ENCODE measurements at regions not wholly inside any gene's neighbourhood (a gene's known extent, or its start where the extent isn't known, plus 50 kb on each side); places are given as distances from the start of the nearest gene placed in this dataset.

DNA sequence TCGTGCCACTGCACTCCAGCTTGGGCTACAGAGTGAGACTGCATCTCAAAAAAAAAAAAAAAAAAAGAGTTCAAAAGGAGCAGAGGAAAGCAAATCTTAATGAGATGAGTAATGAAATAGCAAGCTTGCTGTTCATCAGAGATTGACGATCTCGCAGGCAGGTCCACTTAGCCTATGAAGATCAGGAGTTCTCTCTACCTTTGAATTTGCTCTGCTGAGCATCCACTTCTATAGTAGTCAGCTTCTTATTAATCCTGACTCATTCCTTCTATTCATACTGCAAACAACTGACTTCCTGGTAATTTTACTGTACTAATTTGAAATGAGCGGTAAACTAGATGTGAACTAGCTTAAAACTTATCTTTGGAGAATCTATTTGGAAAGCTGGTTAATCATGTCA lies 1014.6 kb downstream of the GATA3 start:
- Histone ChIP-seq H3K4me3 (ENCODE audit: low read length) (no peak overlapping the region), H3K36me3 (ENCODE audit: control insufficient read depth, insufficient read depth, low read length) (no peaks in the 10 kb centered on the region), H3K4me1 (ENCODE audit: control insufficient read depth, insufficient read depth, low read length) (no peaks in the 10 kb centered on the region), H3K27ac (ENCODE audit: low read length) (no peak overlapping the region), H3K27me3 (ENCODE audit: control insufficient read depth, insufficient read depth, low read length) (no peaks in the 10 kb centered on the region), H3K9me3 (ENCODE audit: control insufficient read depth, insufficient read depth, low read length) (no peaks in the 10 kb centered on the region)
- no peak for DNase-seq (ENCODE audit: low read depth, low spot score)
- no CpG with 5 or more reads among the region's 4 CpGs for WGBS (ENCODE audit: insufficient coverage, insufficient read length)

DNA sequence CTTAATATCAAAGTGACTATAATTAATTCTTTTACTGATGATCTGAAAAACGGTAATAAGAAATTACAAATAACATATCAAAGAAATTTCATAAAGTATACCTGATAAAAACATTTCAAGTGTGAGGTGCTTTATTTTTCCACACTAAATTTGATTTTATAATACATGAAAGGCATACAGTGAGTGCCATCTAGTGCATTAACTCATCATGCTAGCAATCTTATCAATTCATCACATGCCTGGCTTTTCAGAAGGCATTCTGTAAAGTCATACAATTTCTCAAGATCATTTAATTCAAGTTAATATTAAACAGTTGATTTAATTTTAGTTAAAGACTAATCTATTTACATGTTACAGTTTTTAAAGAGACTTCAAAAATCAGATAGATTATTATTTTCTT lies 1020.9 kb downstream of the GATA3 start:
- WGBS (ENCODE audit: insufficient coverage, insufficient read length): no CpG with 5 or more reads among the region's 1 CpG
- Histone ChIP-seq H3K27ac (ENCODE audit: low read length) (no peak overlapping the region), H3K4me3 (ENCODE audit: low read length) (no peak overlapping the region), H3K36me3 (ENCODE audit: control insufficient read depth, insufficient read depth, low read length) (no peaks in the 10 kb centered on the region), H3K27me3 (ENCODE audit: control insufficient read depth, insufficient read depth, low read length) (no peaks in the 10 kb centered on the region), H3K4me1 (ENCODE audit: control insufficient read depth, insufficient read depth, low read length) (no peaks in the 10 kb centered on the region), H3K9me3 (ENCODE audit: control insufficient read depth, insufficient read depth, low read length) (no peaks in the 10 kb centered on the region)
- DNase-seq (ENCODE audit: low read depth, low spot score): no peak

DNA sequence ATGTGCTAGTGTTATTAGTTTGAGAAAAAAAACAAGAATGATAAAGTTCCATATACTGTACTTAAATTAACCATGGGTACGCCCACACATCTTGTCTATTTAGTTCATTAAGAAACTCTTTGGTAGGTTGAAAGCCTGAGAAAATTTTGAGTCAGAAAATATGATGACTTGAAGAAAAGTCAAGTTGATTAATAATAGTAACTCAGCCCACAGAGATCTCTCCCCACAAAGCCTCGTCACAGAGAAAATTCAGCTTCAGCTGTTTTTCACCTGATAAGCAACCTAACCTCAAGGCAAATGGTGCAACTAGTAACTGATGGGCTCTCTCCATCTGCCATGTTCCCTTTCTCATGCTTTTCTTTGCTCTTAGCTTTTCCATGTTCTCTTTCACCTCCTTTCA lies 1021.6 kb downstream of the GATA3 start:
- Histone ChIP-seq H3K4me1 (ENCODE audit: control insufficient read depth, insufficient read depth, low read length) (no peaks in the 10 kb centered on the region), H3K4me3 (ENCODE audit: low read length) (no peak overlapping the region), H3K27ac (ENCODE audit: low read length) (no peak overlapping the region), H3K36me3 (ENCODE audit: control insufficient read depth, insufficient read depth, low read length) (no peaks in the 10 kb centered on the region), H3K27me3 (ENCODE audit: control insufficient read depth, insufficient read depth, low read length) (no peaks in the 10 kb centered on the region), H3K9me3 (ENCODE audit: control insufficient read depth, insufficient read depth, low read length) (no peaks in the 10 kb centered on the region)
- WGBS (ENCODE audit: insufficient coverage, insufficient read length): no CpG with 5 or more reads among the region's 2 CpGs
- DNase-seq (ENCODE audit: low read depth, low spot score): no peak

DNA sequence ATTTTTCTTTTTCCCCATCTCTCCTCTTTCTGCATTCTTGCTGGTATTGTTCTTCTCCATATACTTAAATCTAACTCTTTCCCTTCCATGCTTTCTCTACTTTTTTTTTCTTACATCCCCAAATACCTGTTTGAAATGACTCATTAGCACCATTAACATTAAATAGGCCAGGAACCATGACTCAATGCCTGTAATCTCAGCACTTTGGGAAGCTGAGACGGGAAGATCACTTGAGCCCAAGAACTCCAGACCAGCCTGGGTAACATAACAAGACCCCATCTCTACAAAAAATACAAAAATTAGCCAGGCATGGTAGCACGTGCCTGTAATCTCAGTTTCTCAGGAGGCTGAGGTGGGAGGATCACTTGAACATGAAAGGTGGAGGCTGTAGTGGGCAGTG lies 1026.8 kb downstream of the GATA3 start:
- no peak for DNase-seq (ENCODE audit: low read depth, low spot score)
- Histone ChIP-seq H3K27ac (ENCODE audit: low read length) (no peak overlapping the region), H3K27me3 (ENCODE audit: control insufficient read depth, insufficient read depth, low read length) (no peaks in the 10 kb centered on the region), H3K9me3 (ENCODE audit: control insufficient read depth, insufficient read depth, low read length) (no peaks in the 10 kb centered on the region), H3K36me3 (ENCODE audit: control insufficient read depth, insufficient read depth, low read length) (no peaks in the 10 kb centered on the region), H3K4me1 (ENCODE audit: control insufficient read depth, insufficient read depth, low read length) (no peaks in the 10 kb centered on the region), H3K4me3 (ENCODE audit: low read length) (no peak overlapping the region)
- no CpG with 5 or more reads among the region's 2 CpGs for WGBS (ENCODE audit: insufficient coverage, insufficient read length)

DNA sequence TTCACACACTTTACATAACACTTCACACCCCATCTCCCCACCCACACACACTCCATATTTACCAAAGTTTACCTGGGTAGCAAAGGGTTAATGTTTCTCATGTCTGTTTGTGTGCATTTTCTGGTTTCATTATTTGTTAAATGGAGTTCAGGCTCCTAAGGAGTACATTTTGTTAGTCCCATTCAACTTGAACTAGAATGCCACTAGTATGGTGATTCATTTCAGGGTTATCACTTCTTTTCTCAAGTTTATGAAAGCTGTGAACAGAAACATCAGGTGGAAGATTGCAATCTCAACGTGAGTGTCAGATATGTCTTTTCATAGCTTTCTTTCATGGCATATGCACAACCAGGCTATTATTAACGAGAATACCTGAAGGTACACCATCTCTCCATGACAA lies 1027.5 kb downstream of the GATA3 start:
- WGBS (ENCODE audit: insufficient coverage, insufficient read length): no CpG with 5 or more reads among the region's 2 CpGs
- DNase-seq (ENCODE audit: low read depth, low spot score): no peak
- Histone ChIP-seq H3K27ac (ENCODE audit: low read length) (no peak overlapping the region), H3K9me3 (ENCODE audit: control insufficient read depth, insufficient read depth, low read length) (no peaks in the 10 kb centered on the region), H3K36me3 (ENCODE audit: control insufficient read depth, insufficient read depth, low read length) (no peaks in the 10 kb centered on the region), H3K4me1 (ENCODE audit: control insufficient read depth, insufficient read depth, low read length) (no peaks in the 10 kb centered on the region), H3K4me3 (ENCODE audit: low read length) (no peak overlapping the region), H3K27me3 (ENCODE audit: control insufficient read depth, insufficient read depth, low read length) (no peaks in the 10 kb centered on the region)

DNA sequence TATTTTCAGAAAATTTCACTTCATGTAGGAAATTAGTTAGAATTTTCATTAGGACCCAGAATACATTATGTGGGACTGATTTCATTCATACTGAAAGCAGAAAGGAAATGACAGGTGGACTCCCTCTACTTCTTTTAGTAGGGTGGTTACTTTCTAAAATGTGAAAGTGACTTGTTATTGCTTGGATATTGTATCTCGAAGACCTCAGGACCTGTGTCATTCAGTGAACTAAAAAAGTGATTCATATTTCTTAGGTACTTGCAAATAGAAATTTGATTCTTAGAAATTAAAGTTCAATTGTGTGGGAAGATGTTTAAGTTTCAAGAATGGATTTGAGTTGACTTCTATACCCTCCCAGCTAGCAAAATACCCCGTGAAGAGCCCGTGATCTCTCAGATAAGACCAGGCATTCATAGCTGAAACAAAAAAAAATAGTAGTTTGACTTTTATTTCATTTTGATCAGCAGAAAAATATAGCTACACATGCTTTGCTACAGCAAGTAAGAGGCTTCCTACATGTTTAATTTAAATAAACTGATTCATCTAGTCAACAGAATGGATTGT lies 1037.1 kb downstream of the GATA3 start:
- H3K27ac ChIP-seq (ENCODE audit: low read length): no peak overlapping the region
- DNase-seq (ENCODE audit: low read depth, low spot score): no peak
- no peaks in the 10 kb centered on the region for H3K36me3 ChIP-seq (ENCODE audit: control insufficient read depth, insufficient read depth, low read length)
- WGBS (ENCODE audit: insufficient coverage, insufficient read length): no CpG with 5 or more reads among the region's 3 CpGs
- peaks cover 14% of the 10 kb centered on the region for H3K27me3 ChIP-seq (ENCODE audit: control insufficient read depth, insufficient read depth, low read length)
- H3K4me1 ChIP-seq (ENCODE audit: control insufficient read depth, insufficient read depth, low read length): no peaks in the 10 kb centered on the region
- no peak overlapping the region for H3K4me3 ChIP-seq (ENCODE audit: low read length)
- H3K9me3 ChIP-seq (ENCODE audit: control insufficient read depth, insufficient read depth, low read length): no peaks in the 10 kb centered on the region

DNA sequence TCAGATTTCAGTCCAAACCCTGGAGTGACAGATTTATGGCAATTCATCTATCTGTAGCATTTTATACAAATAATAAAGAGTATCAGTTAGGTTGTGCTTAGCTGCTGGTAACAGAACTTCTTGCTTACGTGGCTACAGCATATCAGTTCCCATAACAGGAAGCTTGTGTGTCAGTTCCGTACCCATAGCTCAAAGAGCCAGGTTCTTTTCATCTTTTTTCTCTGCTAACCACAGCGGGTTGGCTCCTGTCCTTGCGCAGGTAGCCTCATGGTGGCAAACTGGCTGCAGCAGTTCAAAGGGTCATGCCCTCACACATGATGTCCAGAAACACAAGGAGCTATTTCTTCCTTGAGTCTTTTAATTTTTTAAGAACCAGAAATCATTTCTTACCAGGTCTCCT lies 1041.8 kb downstream of the GATA3 start:
- WGBS (ENCODE audit: insufficient coverage, insufficient read length): no CpG with 5 or more reads among the region's 4 CpGs
- Histone ChIP-seq H3K4me3 (ENCODE audit: low read length) (no peak overlapping the region), H3K4me1 (ENCODE audit: control insufficient read depth, insufficient read depth, low read length) (no peaks in the 10 kb centered on the region), H3K9me3 (ENCODE audit: control insufficient read depth, insufficient read depth, low read length) (no peaks in the 10 kb centered on the region), H3K27ac (ENCODE audit: low read length) (no peak overlapping the region), H3K36me3 (ENCODE audit: control insufficient read depth, insufficient read depth, low read length) (no peaks in the 10 kb centered on the region), H3K27me3 (ENCODE audit: control insufficient read depth, insufficient read depth, low read length) (peaks cover 27% of the 10 kb centered on the region)
- DNase-seq (ENCODE audit: low read depth, low spot score): no peak

DNA sequence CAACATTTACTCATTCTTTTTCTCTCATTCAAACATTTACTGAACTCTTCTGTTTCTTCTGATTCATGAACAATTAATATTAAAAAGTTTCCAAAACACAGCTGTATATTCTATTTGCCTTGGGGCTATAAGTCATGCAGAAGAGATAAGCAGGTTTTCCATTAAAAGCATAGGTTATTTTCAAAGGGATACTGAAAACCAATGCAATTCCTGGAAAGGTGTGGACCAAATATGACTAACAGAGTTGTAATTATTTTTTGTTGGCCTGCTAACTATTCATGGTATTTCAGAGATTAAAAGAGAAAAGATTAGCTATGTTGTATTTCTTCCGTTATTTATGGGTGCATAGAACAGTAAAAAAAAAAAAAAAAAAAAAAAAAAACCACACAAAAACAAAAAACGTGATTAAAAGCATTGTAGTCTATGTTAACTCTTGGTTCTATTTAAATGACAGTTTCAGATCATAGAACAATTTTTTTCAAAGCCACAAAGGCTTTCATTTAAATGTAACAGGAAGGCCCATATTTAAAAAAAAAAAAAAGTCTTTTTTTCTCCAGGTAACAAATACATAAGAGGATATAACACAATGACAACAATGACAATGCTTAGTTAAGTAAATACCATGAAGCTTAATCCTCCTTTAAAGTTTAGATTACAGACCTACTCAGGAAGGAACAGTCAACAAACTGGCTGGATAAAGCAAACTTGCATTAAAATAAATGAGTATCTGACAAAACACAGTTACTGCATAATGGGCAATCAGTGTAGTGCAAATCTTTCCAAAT lies 1042.9 kb downstream of the GATA3 start:
- Histone ChIP-seq H3K9me3 (ENCODE audit: control insufficient read depth, insufficient read depth, low read length) (no peaks in the 10 kb centered on the region), H3K4me3 (ENCODE audit: low read length) (no peak overlapping the region), H3K27ac (ENCODE audit: low read length) (no peak overlapping the region), H3K27me3 (ENCODE audit: control insufficient read depth, insufficient read depth, low read length) (peaks cover 30% of the 10 kb centered on the region), H3K36me3 (ENCODE audit: control insufficient read depth, insufficient read depth, low read length) (no peaks in the 10 kb centered on the region), H3K4me1 (ENCODE audit: control insufficient read depth, insufficient read depth, low read length) (no peaks in the 10 kb centered on the region)
- WGBS (ENCODE audit: insufficient coverage, insufficient read length): no CpG with 5 or more reads among the region's 2 CpGs
- no peak for DNase-seq (ENCODE audit: low read depth, low spot score)

DNA sequence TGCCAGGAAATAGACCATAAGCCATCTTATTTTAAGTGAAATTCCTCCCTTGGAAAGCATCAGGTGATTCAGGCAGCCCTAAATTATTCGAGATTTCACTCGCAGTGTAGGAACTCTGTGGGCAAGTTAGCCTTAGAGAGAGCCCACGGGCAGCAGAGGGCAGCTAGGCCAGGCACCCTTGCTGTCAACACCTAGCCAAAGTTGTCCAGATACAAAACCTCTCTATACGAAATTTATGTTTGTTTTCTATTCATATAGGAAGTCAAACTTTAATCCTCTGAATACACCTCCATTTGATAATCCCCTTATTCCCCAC lies 1043.5 kb downstream of the GATA3 start:
- DNase-seq (ENCODE audit: low read depth, low spot score): no peak
- WGBS (ENCODE audit: insufficient coverage, insufficient read length): no CpG with 5 or more reads among the region's 4 CpGs
- H3K27me3 ChIP-seq (ENCODE audit: control insufficient read depth, insufficient read depth, low read length): peaks cover 27% of the 10 kb centered on the region
- H3K4me3 ChIP-seq (ENCODE audit: low read length): no peak overlapping the region
- no peaks in the 10 kb centered on the region for H3K4me1 ChIP-seq (ENCODE audit: control insufficient read depth, insufficient read depth, low read length)
- no peak overlapping the region for H3K27ac ChIP-seq (ENCODE audit: low read length)
- no peaks in the 10 kb centered on the region for H3K9me3 ChIP-seq (ENCODE audit: control insufficient read depth, insufficient read depth, low read length)
- no peaks in the 10 kb centered on the region for H3K36me3 ChIP-seq (ENCODE audit: control insufficient read depth, insufficient read depth, low read length)

DNA sequence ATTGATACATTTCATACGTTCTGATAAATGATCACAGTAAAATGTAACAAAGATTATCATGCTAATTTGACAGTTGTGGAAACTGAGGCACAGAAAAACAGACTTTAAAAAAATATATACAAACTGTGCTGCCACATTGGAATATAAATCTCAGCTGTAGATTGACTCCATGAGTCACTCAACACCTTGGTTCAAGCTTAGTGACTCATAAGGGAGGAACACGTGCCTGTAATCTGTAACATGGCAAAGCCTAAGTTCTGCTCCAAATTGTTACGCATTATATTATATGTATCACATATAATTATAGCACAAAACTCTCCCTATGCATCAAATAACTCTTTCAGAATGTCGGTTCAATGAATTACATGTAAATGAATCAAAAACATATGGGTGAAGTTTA lies 1047.5 kb downstream of the GATA3 start:
- H3K36me3 ChIP-seq (ENCODE audit: control insufficient read depth, insufficient read depth, low read length): no peaks in the 10 kb centered on the region
- no CpG with 5 or more reads among the region's 4 CpGs for WGBS (ENCODE audit: insufficient coverage, insufficient read length)
- H3K27me3 ChIP-seq (ENCODE audit: control insufficient read depth, insufficient read depth, low read length): peaks cover 14% of the 10 kb centered on the region
- no peak overlapping the region for H3K27ac ChIP-seq (ENCODE audit: low read length)
- no peak for DNase-seq (ENCODE audit: low read depth, low spot score)
- no peaks in the 10 kb centered on the region for H3K4me1 ChIP-seq (ENCODE audit: control insufficient read depth, insufficient read depth, low read length)
- no peaks in the 10 kb centered on the region for H3K9me3 ChIP-seq (ENCODE audit: control insufficient read depth, insufficient read depth, low read length)
- no peak overlapping the region for H3K4me3 ChIP-seq (ENCODE audit: low read length)

DNA sequence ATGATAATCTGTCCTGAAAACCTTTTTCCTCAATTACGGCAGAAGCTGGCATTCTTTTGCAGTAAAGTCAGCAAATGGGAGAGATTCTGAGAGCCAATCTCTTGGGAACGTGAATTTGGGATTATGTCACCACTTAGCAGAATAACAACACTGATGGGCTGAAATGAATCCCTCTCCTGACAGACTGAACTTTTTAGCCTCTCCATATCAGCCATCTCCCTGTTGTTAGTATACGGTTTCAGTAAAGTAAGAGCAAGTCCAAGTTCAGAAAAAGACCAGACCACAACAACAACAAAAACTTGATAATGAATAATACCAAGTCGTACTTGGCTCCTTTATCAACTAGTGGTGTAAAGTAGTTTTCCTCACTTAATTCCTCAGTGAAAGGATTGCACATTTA lies 1048.8 kb downstream of the GATA3 start:
- Histone ChIP-seq H3K4me1 (ENCODE audit: control insufficient read depth, insufficient read depth, low read length) (no peaks in the 10 kb centered on the region), H3K9me3 (ENCODE audit: control insufficient read depth, insufficient read depth, low read length) (no peaks in the 10 kb centered on the region), H3K4me3 (ENCODE audit: low read length) (no peak overlapping the region), H3K27me3 (ENCODE audit: control insufficient read depth, insufficient read depth, low read length) (peaks cover 12% of the 10 kb centered on the region), H3K36me3 (ENCODE audit: control insufficient read depth, insufficient read depth, low read length) (no peaks in the 10 kb centered on the region), H3K27ac (ENCODE audit: low read length) (no peak overlapping the region)
- DNase-seq (ENCODE audit: low read depth, low spot score): no peak
- no CpG with 5 or more reads among the region's 4 CpGs for WGBS (ENCODE audit: insufficient coverage, insufficient read length)

Data from iPS DF 6.9 (cell line).